Osteoblast (primary cell): ENCODE measurements at regions not wholly inside any gene's neighbourhood (a gene's known extent, or its start where the extent isn't known, plus 50 kb on each side); places are given as distances from the start of the nearest gene placed in this dataset.
"Not testable (repeated sequence)": the region's sequence is repeated elsewhere in the genome, so short reads cannot be mapped to it uniquely, and the experiment has no call there.

ENCODE experiments used
- DNase-seq: peaks from one replicate; pipeline ENCODE4 v3.0.0; 2011; ENCODE audit warnings: low spot score, mixed read lengths; ENCODE audit not compliant: insufficient read length; ENCODE audit errors: missing footprints
- H2AFZ ChIP-seq: 2 replicates; pipeline ENCODE4 v1.6.0; 2011; ENCODE audit warnings: mild to moderate bottlenecking, low read length
- H3K27ac ChIP-seq: 2 replicates; pipeline ENCODE4 v1.5.1; 2011; ENCODE audit warnings: mild to moderate bottlenecking, low read depth, low read length, moderate library complexity
- H3K27me3 ChIP-seq: 2 replicates; pipeline ENCODE4 v1.6.0; 2012; ENCODE audit warnings: mild to moderate bottlenecking, control low read depth, inconsistent platforms, low read length, moderate library complexity; ENCODE audit not compliant: insufficient read depth
- H3K36me3 ChIP-seq: 2 replicates; pipeline ENCODE4 v1.5.1; 2011; ENCODE audit warnings: mild to moderate bottlenecking, low read length, control low read depth, moderate library complexity; ENCODE audit not compliant: insufficient read depth
- H3K4me1 ChIP-seq: 2 replicates; pipeline ENCODE4 v1.5.1; 2011; ENCODE audit warnings: mild to moderate bottlenecking, low read length, control low read depth, moderate library complexity; ENCODE audit not compliant: insufficient read depth
- H3K4me2 ChIP-seq: 2 replicates; pipeline ENCODE4 v1.6.0; 2011; ENCODE audit warnings: mild to moderate bottlenecking, low read length; ENCODE audit not compliant: insufficient read depth
- H3K4me3 ChIP-seq: fragments of 200-600 bp; sonication (generic); 3 replicates; pipeline ENCODE4 v1.5.1; 2012; ENCODE audit warnings: mild to moderate bottlenecking, low read length, inconsistent platforms; ENCODE audit not compliant: insufficient read depth
- H3K79me2 ChIP-seq: 2 replicates; pipeline ENCODE4 v1.6.0; 2012; ENCODE audit warnings: mild to moderate bottlenecking, low read length, control low read depth, inconsistent platforms; ENCODE audit not compliant: insufficient read depth
- H3K9me3 ChIP-seq: 2 replicates; pipeline ENCODE4 v1.5.1; 2011; ENCODE audit warnings: low read depth, low read length, control low read depth
- H4K20me1 ChIP-seq: 2 replicates; pipeline ENCODE4 v1.6.0; 2012; ENCODE audit warnings: mild to moderate bottlenecking, low read length, control low read depth; ENCODE audit not compliant: insufficient read depth
- CTCF ChIP-seq: IDR thresholded peaks from 2 replicates; pipeline ENCODE4 v1.5.1; 2011; ENCODE audit warnings: mild to moderate bottlenecking, low read depth, low read length, moderate library complexity; ENCODE audit errors: extremely low read depth

DNA sequence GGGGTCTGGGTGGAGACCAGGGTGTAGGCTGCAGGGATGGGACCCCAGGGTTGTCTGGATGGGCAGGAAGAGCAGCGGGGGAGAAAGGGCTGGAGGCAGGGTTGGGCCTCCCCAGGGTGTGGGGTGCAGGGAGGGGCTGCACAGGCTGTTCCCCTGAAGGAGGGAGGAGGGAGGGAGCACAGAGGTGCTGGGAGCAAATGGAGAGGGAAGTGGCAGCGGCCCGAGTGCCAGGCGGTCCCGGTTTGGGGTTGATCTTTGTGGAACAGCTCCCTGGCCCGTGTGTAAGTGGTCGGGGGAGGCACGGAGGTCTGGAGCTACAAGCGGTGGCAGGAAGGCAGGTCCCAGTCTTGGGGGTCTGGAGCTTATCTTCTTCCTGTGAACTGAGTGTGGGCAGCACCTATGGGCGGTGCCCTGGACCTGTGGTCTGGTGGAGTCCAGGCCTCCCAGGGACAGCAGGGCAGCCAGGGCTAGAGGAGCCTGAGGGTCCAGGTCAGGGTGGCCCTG lies 391.6 kb downstream of the TMEM121 start:
- Histone ChIP-seq H3K4me2 (no peak overlapping the region), H3K4me3 (no peak overlapping the region), H2AFZ (no peak overlapping the region), H3K27ac (no peak overlapping the region), H3K4me1 (no peaks in the 10 kb centered on the region), H4K20me1 (no peaks in the 10 kb centered on the region), H3K36me3 (no peaks in the 10 kb centered on the region), H3K9me3 (no peaks in the 10 kb centered on the region), H3K79me2 (no peaks in the 10 kb centered on the region), H3K27me3 (no peaks in the 10 kb centered on the region)
- DNase-seq, result peak; percentile 37
- TF ChIP-seq CTCF, result no peak

GRCh38 chr14:105918496-105919262 lies 392.3 kb downstream of the TMEM121 start:
- peak; percentile 36 for DNase-seq
- Histone ChIP-seq H4K20me1 (no peaks in the 10 kb centered on the region), H3K36me3 (no peaks in the 10 kb centered on the region), H3K27ac (no peak overlapping the region), H2AFZ (no peak overlapping the region), H3K4me1 (no peaks in the 10 kb centered on the region), H3K9me3 (no peaks in the 10 kb centered on the region), H3K4me2 (no peak overlapping the region), H3K27me3 (no peaks in the 10 kb centered on the region), H3K4me3 (no peak overlapping the region), H3K79me2 (no peaks in the 10 kb centered on the region)
- TF ChIP-seq CTCF, result no peak

DNA sequence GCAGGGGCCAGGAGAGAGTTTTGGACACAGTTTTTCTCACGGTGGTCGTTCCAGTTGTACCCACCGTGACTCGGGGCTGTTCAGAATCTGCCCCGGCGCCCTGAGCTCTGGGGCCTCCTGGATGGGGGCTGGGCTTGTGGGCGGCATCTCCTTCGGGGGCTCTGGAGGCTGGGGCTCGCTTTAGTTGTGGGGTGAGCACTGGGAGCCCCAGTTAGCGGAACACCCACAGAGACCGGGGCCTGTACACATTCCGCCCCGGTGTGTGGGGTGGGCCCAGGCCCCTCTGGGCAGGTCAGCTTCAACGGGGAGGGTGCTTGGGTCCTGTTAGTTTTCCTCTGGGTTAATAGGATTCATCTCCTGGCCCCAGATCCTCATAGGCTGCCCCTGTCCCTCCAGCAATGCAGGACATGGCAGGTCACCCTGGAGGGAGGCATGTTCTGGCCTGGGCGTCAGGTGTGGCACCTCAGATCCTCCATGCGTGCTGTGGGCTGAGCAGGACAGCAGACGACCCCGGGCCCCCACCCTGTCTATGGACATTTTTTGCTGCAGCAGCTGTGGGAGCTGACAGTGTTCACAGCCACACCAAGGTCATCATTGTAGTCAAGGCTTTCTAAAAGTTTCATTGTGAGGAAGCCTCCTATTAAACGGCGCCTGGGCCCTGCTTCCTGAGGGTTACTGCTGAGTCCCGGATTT lies 393.2 kb downstream of the TMEM121 start:
- Histone ChIP-seq H3K4me3 (no peak overlapping the region), H3K4me1 (no peaks in the 10 kb centered on the region), H3K27ac (no peak overlapping the region), H3K79me2 (no peaks in the 10 kb centered on the region), H2AFZ (no peak overlapping the region), H3K9me3 (no peaks in the 10 kb centered on the region), H3K36me3 (no peaks in the 10 kb centered on the region), H3K4me2 (no peak overlapping the region), H3K27me3 (no peaks in the 10 kb centered on the region), H4K20me1 (no peaks in the 10 kb centered on the region)
- no peak for TF ChIP-seq CTCF
- peak; percentile 44 for DNase-seq

DNA sequence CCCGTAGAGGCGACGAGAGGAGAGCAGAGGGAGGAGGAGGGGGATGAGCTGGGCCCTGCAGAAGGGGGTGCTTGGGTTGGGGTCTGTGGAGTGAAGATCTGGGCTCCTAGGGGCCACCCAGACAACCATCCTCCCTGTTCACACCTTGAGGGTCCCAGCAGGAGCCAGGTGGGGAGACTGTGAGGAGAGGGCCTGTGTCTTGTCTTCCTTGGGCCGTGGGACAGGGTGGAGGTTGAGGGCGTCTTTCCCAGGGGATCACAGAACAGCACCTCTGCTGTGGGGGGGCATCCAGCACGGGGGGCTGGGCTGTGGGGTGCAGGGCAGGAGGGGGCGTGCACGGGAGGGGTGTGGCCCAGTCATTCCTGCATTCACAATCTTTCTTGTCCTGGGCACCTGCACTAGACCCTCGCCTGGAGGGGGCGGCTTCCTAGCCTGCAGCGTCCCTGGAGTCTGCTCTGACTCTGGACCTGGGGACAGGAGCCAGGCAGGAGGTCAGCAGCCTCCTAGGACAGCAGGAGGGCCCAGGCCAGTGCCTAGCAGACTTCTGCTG lies 393.8 kb downstream of the TMEM121 start:
- not testable (repeated sequence) for H4K20me1 ChIP-seq, H3K79me2 ChIP-seq, H3K9me3 ChIP-seq

GRCh38 chr14:105920803-105921755 lies 394.7 kb downstream of the TMEM121 start:
- H3K4me3 ChIP-seq, H3K9me3 ChIP-seq, H3K79me2 ChIP-seq, H4K20me1 ChIP-seq, H3K27ac ChIP-seq, H3K4me2 ChIP-seq, H3K4me1 ChIP-seq, H2AFZ ChIP-seq, H3K27me3 ChIP-seq, H3K36me3 ChIP-seq: not testable (repeated sequence)
- peak; percentile 19 for DNase-seq

More for the DNA sequence above, 393.8 kb downstream of the TMEM121 start:
- peak; percentile 57 for DNase-seq
- H3K36me3 ChIP-seq, H2AFZ ChIP-seq, H3K4me2 ChIP-seq, H3K27ac ChIP-seq, H3K4me3 ChIP-seq, H3K27me3 ChIP-seq, H3K4me1 ChIP-seq: not testable (repeated sequence)

GRCh38 chr14:105921781-105922180 lies 395.4 kb downstream of the TMEM121 start:
- not testable (repeated sequence) for H3K9me3 ChIP-seq, H3K4me3 ChIP-seq, H3K27me3 ChIP-seq, H3K4me1 ChIP-seq, H3K4me2 ChIP-seq, H3K36me3 ChIP-seq, H2AFZ ChIP-seq, H4K20me1 ChIP-seq, H3K79me2 ChIP-seq, H3K27ac ChIP-seq
- peak; percentile 43 for DNase-seq
